OCI-LY7 (cell line): ENCODE measurements at regions not wholly inside any gene's neighbourhood (a gene's known extent, or its start where the extent isn't known, plus 50 kb on each side); places are given as distances from the start of the nearest gene placed in this dataset.

ENCODE experiments used
- BruUV-seq: library from RNA; stranded (reverse); fragments of 400-500 nt; replicated peaks from 2 replicates; lab custom pipeline; 2021; lab: Mats Ljungman, UMichigan
- CTCF ChIA-PET: fragments of 300-600 bp; sonication (Branson Sonifier 250); formaldehyde crosslinking; loops from one replicate; lab custom pipeline; 2022; ENCODE audit warnings: antibody characterized with exemption; ENCODE audit not compliant: unreplicated experiment; lab: Charles Lee
- POLR2A ChIA-PET: fragments of 300-600 bp; sonication (Branson Sonifier 250); formaldehyde crosslinking; loops from one replicate; lab custom pipeline; 2022; ENCODE audit warnings: antibody characterized with exemption; lab: Charles Lee
- DNase-seq: peaks from one replicate; pipeline ENCODE4 v3.0.0-alpha.2; 2015; ENCODE audit warnings: low spot score
- H2AFZ ChIP-seq: fragments of 200-600 bp; sonication (generic), shearing (Covaris generic); 2 replicates; pipeline ENCODE4 v1.6.1; 2014; ENCODE audit warnings: mild to moderate bottlenecking, antibody characterized with exemption, low read length, moderate library complexity
- H3K27ac ChIP-seq: fragments of 200-600 bp; sonication (generic); 2 replicates; pipeline ENCODE4 v1.5.1; 2014; ENCODE audit warnings: mixed run types, low read depth, mild to moderate bottlenecking, moderate library complexity, low read length, inconsistent platforms; ENCODE audit not compliant: poor library complexity, severe bottlenecking
- H3K36me3 ChIP-seq: fragments of 200-600 bp; sonication (generic); 2 replicates; pipeline ENCODE4 v1.6.1; 2014; ENCODE audit warnings: mild to moderate bottlenecking, antibody characterized with exemption, low read length, moderate library complexity, mixed read lengths; ENCODE audit not compliant: insufficient read depth
- H3K4me1 ChIP-seq: fragments of 200-600 bp; sonication (generic); 2 replicates; pipeline ENCODE4 v1.5.1; 2014; ENCODE audit warnings: mild to moderate bottlenecking, low read length; ENCODE audit not compliant: insufficient read depth, poor library complexity, severe bottlenecking
- H3K4me2 ChIP-seq: fragments of 200-600 bp; sonication (generic); 2 replicates; pipeline ENCODE4 v1.6.1; 2014; ENCODE audit warnings: mild to moderate bottlenecking, low read length
- H3K4me3 ChIP-seq: fragments of 200-600 bp; sonication (generic); 2 replicates; pipeline ENCODE4 v1.5.1; 2014; ENCODE audit warnings: mild to moderate bottlenecking, low read depth, low read length; ENCODE audit not compliant: poor library complexity, severe bottlenecking
- H3K79me2 ChIP-seq: fragments of 200-600 bp; sonication (generic); 2 replicates; pipeline ENCODE4 v1.6.1; 2016; ENCODE audit warnings: low read depth, mild to moderate bottlenecking, low read length, moderate library complexity, mixed read lengths; ENCODE audit not compliant: insufficient read depth
- H3K9me2 ChIP-seq: fragments of 200-600 bp; sonication (generic); 2 replicates; pipeline ENCODE4 v1.6.1; 2016; ENCODE audit warnings: mild to moderate bottlenecking, low read length, mixed read lengths; ENCODE audit not compliant: insufficient read depth
- H3K9me3 ChIP-seq: fragments of 200-600 bp; sonication (generic); 2 replicates; pipeline ENCODE4 v1.6.1; 2014; ENCODE audit warnings: mild to moderate bottlenecking, mixed run types, low read length, mixed read lengths
- H4K20me1 ChIP-seq: fragments of 200-600 bp; sonication (generic); 2 replicates; pipeline ENCODE4 v1.6.1; 2014; ENCODE audit warnings: mild to moderate bottlenecking, antibody characterized with exemption, low read length, moderate library complexity, mixed read lengths; ENCODE audit not compliant: insufficient read depth
- CTCF ChIP-seq: fragments of 200-600 bp; sonication (generic); conservative IDR thresholded peaks from 2 replicates; pipeline ENCODE4 v1.5.1; 2014; ENCODE audit warnings: mild to moderate bottlenecking, antibody characterized with exemption, low read length, moderate library complexity, mixed read lengths
- EZH2phosphoT487 ChIP-seq: fragments of 200-600 bp; sonication (generic); IDR thresholded peaks from 2 replicates; pipeline ENCODE4 v1.6.1; 2018; ENCODE audit warnings: low read depth, borderline replicate concordance, mild to moderate bottlenecking, mixed run types, antibody characterized with exemption, low read length, moderate library complexity, mixed read lengths
- intact Hi-C: fragments of 100-400 bp; cut with micrococcal nuclease; formaldehyde crosslinking; loops from one replicate; pipeline ENCODE4 v1.10.0; 2022; ENCODE audit not compliant: unreplicated experiment

GRCh38 chr2:143828763-143829537 lies 691.0 kb downstream of the ZEB2 start:
- no peak for TF ChIP-seq EZH2phosphoT487
- TF ChIP-seq CTCF: no peak
- Histone ChIP-seq H3K4me1 (no peaks in the 10 kb centered on the region), H3K36me3 (no peaks in the 10 kb centered on the region), H3K4me2 (no peak overlapping the region), H3K27ac (no peak overlapping the region), H4K20me1 (no peaks in the 10 kb centered on the region), H3K79me2 (no peaks in the 10 kb centered on the region), H2AFZ (no peak overlapping the region), H3K9me3 (no peaks in the 10 kb centered on the region), H3K4me3 (no peak overlapping the region), H3K9me2 (no peaks in the 10 kb centered on the region)
- no peak for DNase-seq
- intact Hi-C loops: no loop called here
- ChIA-PET POLR2A (interaction anchor here (0.5 kb wide), 1 partner anchor 123 kb away, joined by 4 read pairs; no protein-coding TSS in a partner anchor), CTCF (no interaction called here)
- BruUV-seq: no TSS peak

GRCh38 chr2:143824791-143825190 lies 695.1 kb downstream of the ZEB2 start:
- BruUV-seq: no TSS peak
- DNase-seq: no peak
- Histone ChIP-seq H3K27ac (no peak overlapping the region), H3K36me3 (no peaks in the 10 kb centered on the region), H3K4me1 (no peaks in the 10 kb centered on the region), H3K9me3 (no peaks in the 10 kb centered on the region), H3K4me3 (no peak overlapping the region), H3K9me2 (no peaks in the 10 kb centered on the region), H4K20me1 (no peaks in the 10 kb centered on the region), H3K4me2 (no peak overlapping the region), H3K79me2 (no peaks in the 10 kb centered on the region), H2AFZ (no peak overlapping the region)
- POLR2A ChIA-PET: interaction anchor here (0.5 to 1.0 kb wide), 2 partner anchors 44 to 52 kb away, joined by 3 to 5 read pairs; no protein-coding TSS in a partner anchor
- no peak for TF ChIP-seq EZH2phosphoT487
- TF ChIP-seq CTCF: no peak
- CTCF ChIA-PET: no interaction called here
- intact Hi-C loops: no loop called here

- intact Hi-C loops: no loop called here
- Histone ChIP-seq H3K4me2 (no peak overlapping the region), H3K9me2 (no peaks in the 10 kb centered on the region), H3K36me3 (no peaks in the 10 kb centered on the region), H2AFZ (no peak overlapping the region), H3K4me3 (no peak overlapping the region), H4K20me1 (no peaks in the 10 kb centered on the region), H3K4me1 (no peaks in the 10 kb centered on the region), H3K79me2 (no peaks in the 10 kb centered on the region), H3K27ac (no peak overlapping the region), H3K9me3 (no peaks in the 10 kb centered on the region)
- no peak for TF ChIP-seq CTCF
- TF ChIP-seq EZH2phosphoT487: no peak
- BruUV-seq: no TSS peak
- ChIA-PET CTCF (no interaction called here), POLR2A (interaction anchor here (0.6 to 1.0 kb wide), 2 partner anchors 23 to 45 kb away, joined by 5 to 8 read pairs; no protein-coding TSS in a partner anchor)
- no peak for DNase-seq
Measured at GRCh38 chr2:143823876-143824275, 694.7 kb downstream of the ARHGAP15 start.
